CD14-positive monocyte (primary cell): ENCODE measurements at regions not wholly inside any gene's neighbourhood (a gene's known extent, or its start where the extent isn't known, plus 50 kb on each side); places are given as distances from the start of the nearest gene placed in this dataset.

ENCODE experiments used
- DNase-seq, 3 donors: peaks; one replicate each; pipeline ENCODE4 v3.0.0-alpha.2; 2011 to 2022
- H2AFZ ChIP-seq: 2 replicates; pipeline ENCODE4 v1.6.0; 2012; ENCODE audit warnings: mild to moderate bottlenecking, low read depth, low read length, inconsistent platforms; ENCODE audit not compliant: insufficient read depth, poor library complexity, severe bottlenecking
- H3K27ac ChIP-seq, 2 donors: 1 replicate in 1 of 2; 2 replicates in 1 of 2; pipeline ENCODE4 v1.5.1; 2012 to 2013; ENCODE audit warnings: low read length in 2 of 2, control low read depth in 1 of 2, inconsistent platforms in 1 of 2, low read depth in 1 of 2, mild to moderate bottlenecking in 1 of 2
- H3K27me3 ChIP-seq, 2 donors: one replicate each; pipeline versions ENCODE4 v1.6.0 to v1.6.1; 2011 to 2013; ENCODE audit warnings: low read length in 2 of 2; ENCODE audit not compliant: control insufficient read depth in 2 of 2, insufficient read depth in 2 of 2
- H3K36me3 ChIP-seq, 2 donors: replicated peaks in 1 of 2; 1 replicate in 1 of 2; 2 replicates in 1 of 2; pipeline versions ENCODE4 v1.5.1 to v1.6.1; 2012 to 2013; ENCODE audit warnings: low read length in 2 of 2, control low read depth in 1 of 2, inconsistent platforms in 1 of 2, mild to moderate bottlenecking in 1 of 2; ENCODE audit not compliant: insufficient read depth in 2 of 2, control insufficient read depth in 1 of 2
- H3K4me1 ChIP-seq, 2 donors: 1 replicate in 1 of 2; 2 replicates in 1 of 2; pipeline versions ENCODE4 v1.5.1 to v1.6.1; 2012 to 2013; ENCODE audit warnings: low read length in 2 of 2, control low read depth in 1 of 2, inconsistent platforms in 1 of 2, mild to moderate bottlenecking in 1 of 2, moderate library complexity in 1 of 2; ENCODE audit not compliant: insufficient read depth in 2 of 2, control insufficient read depth in 1 of 2
- H3K4me2 ChIP-seq: replicated peaks from 2 replicates; pipeline ENCODE3; 2012; ENCODE audit warnings: low read length, moderate library complexity, mild to moderate bottlenecking; ENCODE audit not compliant: poor library complexity, severe bottlenecking; ENCODE audit errors: extremely low read depth
- H3K4me3 ChIP-seq, 3 experiments: fragments of 200-600 bp in 1 of 3; sonication (generic) in 1 of 3; replicated peaks in 1 of 3; 1 replicate in 2 of 3; 2 replicates in 1 of 3; pipeline ENCODE4 v1.5.1; 2011 to 2013; ENCODE audit warnings: low read length in 3 of 3, mild to moderate bottlenecking in 3 of 3, control low read depth in 2 of 3, low read depth in 2 of 3, inconsistent platforms in 1 of 3, moderate library complexity in 1 of 3
- H3K79me2 ChIP-seq: 2 replicates; pipeline ENCODE4 v1.6.0; 2012; ENCODE audit warnings: mild to moderate bottlenecking, control low read depth, inconsistent platforms, low read length, moderate library complexity; ENCODE audit not compliant: insufficient read depth
- H3K9ac ChIP-seq: 2 replicates; pipeline ENCODE4 v1.6.0; 2017; ENCODE audit warnings: low read length, mild to moderate bottlenecking; ENCODE audit not compliant: insufficient read depth, poor library complexity, severe bottlenecking
- H3K9me3 ChIP-seq, 2 donors: replicated peaks in 1 of 2; 1 replicate in 1 of 2; 2 replicates in 1 of 2; pipeline versions ENCODE4 v1.5.1 to v1.6.1; 2012 to 2013; ENCODE audit warnings: low read length in 2 of 2, control low read depth in 1 of 2; ENCODE audit not compliant: control insufficient read depth in 1 of 2, insufficient read depth in 1 of 2
- H4K20me1 ChIP-seq: 2 replicates; pipeline ENCODE4 v1.6.0; 2012; ENCODE audit warnings: mild to moderate bottlenecking, low read length, control low read depth, moderate library complexity; ENCODE audit not compliant: insufficient read depth
- H3K27ac Mint-ChIP-seq, 7 donors: one replicate each; pipeline ENCODE4 v1.8.0; 2020; ENCODE audit warnings: mild to moderate bottlenecking in 7 of 7, mixed read lengths in 7 of 7, moderate library complexity in 6 of 7, inconsistent platforms in 2 of 7
- H3K27me3 Mint-ChIP-seq, 3 donors: one replicate each; pipeline ENCODE4 v1.8.0; 2021 to 2022; ENCODE audit warnings: low read depth in 3 of 3, mild to moderate bottlenecking in 3 of 3, mixed read lengths in 3 of 3, moderate library complexity in 3 of 3, inconsistent platforms in 1 of 3
- H3K36me3 Mint-ChIP-seq, 2 donors: one replicate each; pipeline ENCODE4 v1.8.0; 2020; ENCODE audit warnings: mixed read lengths in 2 of 2, inconsistent platforms in 1 of 2, mild to moderate bottlenecking in 1 of 2
- H3K4me1 Mint-ChIP-seq: one replicate; pipeline ENCODE4 v1.8.0; 2020; ENCODE audit warnings: mild to moderate bottlenecking, mixed read lengths
- H3K4me3 Mint-ChIP-seq, 2 donors: one replicate each; pipeline ENCODE4 v1.8.0; 2020; ENCODE audit warnings: mild to moderate bottlenecking in 2 of 2, mixed read lengths in 2 of 2, moderate library complexity in 1 of 2
- H3K9me3 Mint-ChIP-seq, 7 donors: one replicate each; pipeline ENCODE4 v1.8.0; 2020 to 2022; ENCODE audit warnings: mixed read lengths in 7 of 7, mild to moderate bottlenecking in 6 of 7, moderate library complexity in 6 of 7, inconsistent platforms in 2 of 7
- CTCF ChIP-seq: fragments of 200-600 bp; IDR thresholded peaks from one replicate; pipeline ENCODE4 v1.8.0; 2022; ENCODE audit warnings: antibody characterized with exemption, mild to moderate bottlenecking
- WGBS: methylation state at CpG from one replicate; pipeline ENCODE4 v1.1.5; 2013; ENCODE audit warnings: missing lambda C conversion rate; ENCODE audit not compliant: insufficient coverage; 5-methylcytosine and 5-hydroxymethylcytosine counted together
- intact Hi-C, 2 donors: fragments of 100-400 bp; cut with micrococcal nuclease; formaldehyde crosslinking; loops; one replicate each; pipeline versions ENCODE4 v1.15.0 to v1.15.1; 2023

DNA sequence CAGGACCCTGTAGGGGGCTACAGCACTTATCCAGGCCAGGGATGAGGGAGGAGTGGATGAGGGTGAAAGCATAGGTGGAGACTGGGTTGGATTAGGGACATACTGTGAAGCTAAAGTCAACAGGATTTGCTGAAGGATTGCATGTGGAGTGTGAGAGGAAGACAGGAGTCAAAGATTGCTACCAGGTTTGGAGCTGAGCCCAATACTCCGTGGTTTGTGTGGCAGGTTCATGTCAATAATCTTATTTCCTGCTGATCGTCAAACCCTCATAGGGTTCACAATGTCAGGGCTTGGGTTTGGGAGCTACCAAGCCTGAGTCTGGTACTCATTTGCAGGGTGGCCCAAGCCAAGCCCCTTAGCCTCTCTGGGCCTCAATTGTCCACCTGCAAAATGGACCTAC lies 77.1 kb upstream of the PLXNC1 start:
- no peaks in the 10 kb centered on the region for H3K36me3 ChIP-seq
- no peak for DNase-seq
- peaks cover 10% of the 10 kb centered on the region for H3K4me1 Mint-ChIP-seq
- H3K36me3 Mint-ChIP-seq, result peaks cover 0 to 2% of the 10 kb centered on the region in 2 donors
- no peak overlapping the region for H3K27ac Mint-ChIP-seq
- H3K79me2 ChIP-seq, result no peaks in the 10 kb centered on the region
- H3K4me2 ChIP-seq, result no peak overlapping the region
- H4K20me1 ChIP-seq, result no peaks in the 10 kb centered on the region
- H3K4me3 ChIP-seq, result no peak overlapping the region
- intact Hi-C loops, result no loop called here
- H3K9ac ChIP-seq, result no peak overlapping the region
- no peak overlapping the region for H3K27ac ChIP-seq
- no peak overlapping the region for H3K4me3 Mint-ChIP-seq
- H3K4me1 ChIP-seq, result peaks cover 3 to 8% of the 10 kb centered on the region in 2 donors
- H3K9me3 Mint-ChIP-seq, result peaks cover 0 to 4% (median 2%) of the 10 kb centered on the region in 7 donors
- no peak for TF ChIP-seq CTCF
- no peaks in the 10 kb centered on the region for H3K9me3 ChIP-seq
- H3K27me3 ChIP-seq, result no peaks in the 10 kb centered on the region
- WGBS, result 17% methylated on average over 1 of the region's 2 CpGs
- no peak overlapping the region for H2AFZ ChIP-seq
- H3K27me3 Mint-ChIP-seq, result peaks cover 2 to 4% (median 2%) of the 10 kb centered on the region in 3 donors

- peaks cover 3 to 8% of the 10 kb centered on the region in 2 donors for H3K4me1 ChIP-seq
- no peaks in the 10 kb centered on the region for H3K9me3 ChIP-seq
- 89% methylated on average over 3 of the region's 9 CpGs for WGBS
- peaks cover 0 to 4% (median 2%) of the 10 kb centered on the region in 7 donors for H3K9me3 Mint-ChIP-seq
- no peak overlapping the region for H3K4me3 ChIP-seq
- H3K27ac Mint-ChIP-seq, result no peak overlapping the region
- H3K27ac ChIP-seq, result no peak overlapping the region
- H3K4me2 ChIP-seq, result no peak overlapping the region
- no peaks in the 10 kb centered on the region for H3K27me3 ChIP-seq
- H3K4me1 Mint-ChIP-seq, result peaks cover 16% of the 10 kb centered on the region
- H3K36me3 Mint-ChIP-seq, result peaks cover 0 to 2% of the 10 kb centered on the region in 2 donors
- no peak overlapping the region for H3K9ac ChIP-seq
- H3K36me3 ChIP-seq, result no peaks in the 10 kb centered on the region
- H4K20me1 ChIP-seq, result no peaks in the 10 kb centered on the region
- no peaks in the 10 kb centered on the region for H3K79me2 ChIP-seq
- no peak for TF ChIP-seq CTCF
- H2AFZ ChIP-seq, result no peak overlapping the region
- DNase-seq, result no peak
- peaks cover 2 to 3% (median 2%) of the 10 kb centered on the region in 3 donors for H3K27me3 Mint-ChIP-seq
- intact Hi-C loops, result no loop called here
- H3K4me3 Mint-ChIP-seq, result no peak overlapping the region
Measured at GRCh38 chr12:94073441-94074051, 74.8 kb upstream of the PLXNC1 start.
